ENCODE measurements at regions not wholly inside any gene's neighbourhood (a gene's known extent, or its start where the extent isn't known, plus 50 kb on each side); places are given as distances from the start of the nearest gene placed in this dataset.

- H3K27ac ChIP-seq: no peak overlapping the region
- no peak for DNase-seq (ENCODE audit: low read depth, low spot score)
These were observed 94.5 kb upstream of the SPATA31D4 start for GRCh38 chr9:81833563-81834345.

DNA sequence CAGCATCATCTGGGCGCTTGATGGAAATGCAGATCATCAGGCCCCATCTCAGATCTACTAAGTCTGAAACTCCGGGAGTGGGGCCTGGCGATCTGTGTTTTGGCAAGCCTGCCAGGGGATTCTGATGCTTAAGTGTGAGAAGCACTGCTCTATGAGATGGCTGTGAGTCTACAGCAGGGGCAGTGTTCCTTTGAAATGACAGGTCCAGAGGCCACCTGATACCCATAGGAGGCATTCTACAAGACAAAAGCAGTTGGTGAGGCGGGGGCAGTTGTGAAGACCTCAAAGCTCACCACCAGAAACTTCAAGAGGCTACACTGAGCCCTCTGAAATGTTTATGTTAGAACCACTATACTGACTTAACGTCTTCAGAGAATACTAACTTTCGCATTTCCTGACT is 86.9 kb upstream of the SPATA31D4 start:
- no peak overlapping the region for H3K27ac ChIP-seq
- DNase-seq (ENCODE audit: low read depth, low spot score): no peak

- no peak for DNase-seq (ENCODE audit: low read depth, low spot score)
- no peak overlapping the region for H3K27ac ChIP-seq
These were observed 84.1 kb upstream of the SPATA31D4 start for GRCh38 chr9:81844131-81844567.

DNA sequence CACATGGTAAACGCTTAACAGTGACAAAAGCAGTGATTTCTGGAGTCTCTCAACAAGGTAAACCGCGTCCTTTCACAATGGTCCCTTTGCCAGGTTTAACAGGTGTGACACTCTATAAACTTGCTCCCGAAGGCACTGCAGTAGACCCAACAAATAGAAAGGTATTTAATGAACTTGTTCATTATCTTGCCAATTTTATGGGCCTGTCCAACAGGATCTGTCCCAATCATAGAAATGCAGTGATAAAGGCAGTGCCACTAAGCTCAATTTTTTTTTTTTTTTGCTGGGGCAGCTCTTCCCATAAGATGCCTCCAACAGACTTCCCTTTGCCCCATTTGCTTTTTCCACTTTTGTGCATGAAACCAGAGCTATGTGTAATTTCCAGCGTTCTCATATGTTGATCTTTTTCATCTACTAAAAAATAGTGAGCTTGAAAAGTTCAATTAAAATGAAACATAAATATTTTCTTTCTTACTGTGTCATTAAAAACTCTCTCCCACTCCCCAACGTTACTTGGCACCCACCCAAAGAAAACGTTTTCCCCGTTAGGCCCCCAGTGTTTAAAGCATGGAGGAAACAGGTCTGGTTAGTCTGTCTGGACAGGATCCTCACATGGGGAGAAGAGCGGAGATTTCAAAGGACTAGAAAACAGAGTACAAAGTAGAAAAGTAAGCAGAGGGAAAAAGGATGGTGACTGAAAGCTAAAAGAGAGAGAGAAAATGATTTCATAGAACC is 80.9 kb upstream of the SPATA31D4 start:
- no peak overlapping the region for H3K27ac ChIP-seq

DNA sequence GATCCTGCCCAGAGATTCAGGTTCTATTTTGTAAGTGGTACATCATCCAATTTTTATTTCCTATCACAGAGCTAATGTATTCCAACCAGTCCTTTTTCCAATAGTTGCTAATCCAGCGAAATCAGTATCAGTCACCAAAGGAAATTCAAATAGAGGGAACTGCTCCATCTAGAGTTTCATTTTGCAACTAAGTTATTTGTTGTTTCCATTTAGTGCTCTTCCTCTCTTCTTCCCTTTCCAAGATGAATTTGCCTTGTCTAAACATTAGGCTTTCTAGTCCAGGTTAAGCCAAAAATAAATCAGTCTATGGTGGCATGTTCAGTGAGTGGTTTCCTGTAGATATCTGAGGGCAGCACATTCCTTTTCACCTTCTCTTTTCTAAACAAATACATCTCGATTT is 79.8 kb upstream of the SPATA31D4 start:
- H3K27ac ChIP-seq: no peak overlapping the region
- no peak for DNase-seq (ENCODE audit: low read depth, low spot score)

More for the DNA sequence above, 80.9 kb upstream of the SPATA31D4 start:
- DNase-seq (ENCODE audit: low read depth, low spot score): no peak

DNA sequence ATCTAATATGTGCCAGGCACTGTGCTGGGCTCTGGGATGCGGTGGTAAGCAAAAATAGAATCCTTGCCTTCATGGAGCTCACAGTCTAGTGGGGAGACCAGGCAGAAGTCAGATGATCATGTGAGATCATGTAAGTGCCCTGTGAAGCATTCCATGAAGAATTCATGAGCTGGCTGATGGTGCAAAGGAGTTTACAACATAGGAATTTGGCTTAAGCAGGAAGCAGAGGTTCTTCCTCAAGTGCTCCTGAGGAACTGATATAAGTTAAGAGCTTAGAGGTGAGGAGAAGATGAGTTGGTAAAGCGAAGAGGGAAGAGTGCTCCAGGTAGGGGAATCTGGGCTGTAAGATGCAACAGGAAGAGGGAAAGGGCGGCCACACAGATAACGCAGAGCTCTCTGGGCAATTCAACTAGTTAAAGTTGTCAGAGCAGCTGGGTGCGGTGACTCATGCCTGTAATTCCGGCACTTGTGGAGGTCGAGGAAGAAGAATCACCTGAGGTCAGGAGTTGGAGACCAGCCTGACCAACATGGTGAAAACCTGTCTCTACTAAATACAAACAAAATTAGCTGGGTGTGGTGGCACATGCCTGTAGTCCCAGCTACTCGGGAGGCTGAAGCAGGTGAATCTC is 78.5 kb upstream of the SPATA31D4 start:
- H3K27ac ChIP-seq: no peak overlapping the region
- DNase-seq (ENCODE audit: low read depth, low spot score): no peak

GRCh38 chr9:81850724-81851123 is 77.5 kb upstream of the SPATA31D4 start:
- DNase-seq (ENCODE audit: low read depth, low spot score): no peak
- no peak overlapping the region for H3K27ac ChIP-seq

- DNase-seq (ENCODE audit: low read depth, low spot score): no peak
- no peak overlapping the region for H3K27ac ChIP-seq
These were observed 76.9 kb upstream of the SPATA31D4 start for GRCh38 chr9:81851340-81851739.

GRCh38 chr9:81852820-81853219 is 75.4 kb upstream of the SPATA31D4 start:
- no peak for DNase-seq (ENCODE audit: low read depth, low spot score)
- no peak overlapping the region for H3K27ac ChIP-seq

GRCh38 chr9:81855538-81855937 is 72.7 kb upstream of the SPATA31D4 start:
- H3K27ac ChIP-seq: no peak overlapping the region
- DNase-seq (ENCODE audit: low read depth, low spot score): no peak

DNA sequence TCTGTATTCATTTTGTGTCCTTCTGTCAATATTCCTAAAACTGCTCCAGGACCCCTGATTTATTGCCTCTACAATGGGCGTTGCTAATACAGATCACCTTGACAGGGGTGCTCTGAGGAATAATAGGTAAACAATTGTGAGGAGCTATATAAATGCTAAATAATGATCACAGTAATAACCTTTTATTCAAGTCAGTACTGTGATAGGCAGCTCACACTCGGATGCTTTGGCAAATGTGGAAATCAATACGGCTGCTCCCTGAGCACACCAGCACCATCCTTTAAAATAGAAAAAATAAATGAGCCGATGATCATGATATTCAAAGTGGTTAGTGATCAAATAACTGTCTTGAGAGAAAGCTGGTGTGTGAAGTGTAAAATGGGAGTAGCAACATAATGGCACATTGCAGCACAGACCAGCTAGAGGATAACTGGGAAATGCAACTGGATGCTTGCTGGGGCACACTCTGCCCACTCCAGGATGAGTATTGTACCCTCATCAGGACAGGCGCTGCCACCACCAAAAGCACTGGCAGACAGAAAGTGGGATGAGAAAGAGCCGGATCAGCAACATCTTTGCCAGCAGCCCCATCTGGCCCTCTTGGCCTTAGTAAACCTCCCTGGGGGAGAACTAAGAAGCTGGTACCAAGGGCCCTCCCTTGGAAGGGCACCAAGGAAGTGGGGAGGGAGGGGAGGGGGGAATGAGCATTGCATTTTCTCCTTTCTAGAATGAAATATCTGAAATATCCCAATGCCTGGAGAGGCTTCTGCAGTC is 69.4 kb upstream of the SPATA31D4 start:
- H3K27ac ChIP-seq: no peak overlapping the region
- no peak for DNase-seq (ENCODE audit: low read depth, low spot score)

DNA sequence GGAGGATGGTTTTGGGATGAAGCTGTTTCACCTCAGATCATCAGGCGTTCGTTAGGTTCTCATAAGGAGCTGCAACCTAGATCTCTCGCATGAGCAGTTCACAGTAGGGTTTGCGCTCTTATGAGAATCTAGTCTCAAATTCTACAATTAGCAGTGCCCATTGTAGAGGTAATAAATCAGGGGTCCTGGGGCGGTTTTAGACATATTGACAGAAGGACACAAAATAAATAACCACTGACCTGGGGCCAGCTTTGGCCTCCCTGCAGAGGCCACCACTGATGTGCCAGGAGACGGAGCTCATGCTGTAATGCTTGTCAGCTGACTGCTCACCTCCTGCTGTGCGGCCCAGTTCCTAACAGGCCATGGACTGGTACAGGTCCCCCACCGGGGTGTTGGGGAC is 67.6 kb upstream of the SPATA31D4 start:
- no peak overlapping the region for H3K27ac ChIP-seq
- no peak for DNase-seq (ENCODE audit: low read depth, low spot score)

GRCh38 chr9:81861644-81862043 is 66.6 kb upstream of the SPATA31D4 start:
- H3K27ac ChIP-seq: peak overlapping the region; percentile 42
- peak; percentile 65 for DNase-seq (ENCODE audit: low read depth, low spot score)

DNA sequence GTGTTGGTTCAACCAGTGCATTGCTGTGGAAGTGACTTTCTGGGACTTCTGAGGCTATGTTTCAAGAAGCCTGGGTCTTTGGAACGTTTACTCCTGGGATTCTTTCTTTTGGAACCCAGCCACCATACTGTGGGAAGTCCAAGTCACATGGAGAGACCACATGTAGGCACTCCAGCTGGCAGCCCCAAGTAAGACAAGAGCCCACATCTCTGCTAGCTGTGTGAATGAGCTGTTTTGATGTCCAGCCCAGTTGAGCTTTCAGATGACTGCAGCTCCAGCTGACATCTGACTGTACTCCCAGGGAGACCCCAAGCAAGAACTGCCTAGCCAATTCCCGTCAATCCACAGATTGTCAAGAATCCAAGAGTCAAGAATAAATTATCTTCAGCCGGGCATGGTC is 60.1 kb upstream of the SPATA31D4 start:
- DNase-seq (ENCODE audit: low read depth, low spot score): no peak
- no peak overlapping the region for H3K27ac ChIP-seq

GRCh38 chr9:81871695-81872094 is 56.5 kb upstream of the SPATA31D4 start:
- H3K27ac ChIP-seq: no peak overlapping the region
- DNase-seq (ENCODE audit: low read depth, low spot score): no peak

GRCh38 chr9:81874250-81874649 is 54.0 kb upstream of the SPATA31D4 start:
- H3K27ac ChIP-seq: no peak overlapping the region
- DNase-seq (ENCODE audit: low read depth, low spot score): no peak

DNA sequence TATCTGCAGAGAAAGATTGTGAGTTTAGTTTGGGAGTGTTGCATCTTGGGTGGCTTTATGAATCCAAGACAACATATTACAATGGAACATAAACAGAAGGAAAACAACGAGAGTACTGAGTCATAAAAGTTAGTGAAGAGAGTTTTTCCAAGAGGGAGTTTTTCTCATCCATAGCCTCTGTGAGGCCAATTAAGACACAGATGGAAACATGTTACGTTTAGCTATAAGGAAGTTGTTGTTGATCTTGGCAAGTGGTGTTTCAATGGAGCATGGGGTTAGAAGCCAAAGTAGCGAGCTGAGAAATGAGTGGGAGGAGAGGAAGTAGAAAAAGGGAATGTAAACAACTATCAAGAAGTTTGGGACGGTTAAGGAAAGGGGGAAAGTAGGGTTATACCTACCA is 53.3 kb upstream of the SPATA31D4 start:
- H3K27ac ChIP-seq: no peak overlapping the region
- DNase-seq (ENCODE audit: low read depth, low spot score): peak; percentile 67

DNA sequence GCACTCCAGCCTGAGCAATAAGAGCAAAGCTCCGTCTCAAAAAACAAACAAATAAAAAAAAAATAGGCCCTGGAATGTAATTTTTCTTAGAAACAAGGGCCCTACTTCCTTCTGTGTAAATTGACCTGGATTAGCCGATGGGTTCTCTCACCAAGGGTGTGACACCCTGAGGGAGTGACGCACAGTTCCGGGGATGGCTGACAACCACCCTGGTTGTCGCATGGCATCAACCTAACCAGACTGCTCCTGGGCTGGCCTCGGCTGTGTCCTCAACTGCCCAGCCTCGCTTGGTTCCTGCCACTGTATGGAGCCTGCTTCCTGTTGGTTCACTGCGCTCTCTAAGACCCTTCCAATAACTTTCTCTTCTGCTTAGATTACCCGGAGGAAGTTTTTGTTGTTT is 51.2 kb upstream of the SPATA31D4 start:
- DNase-seq (ENCODE audit: low read depth, low spot score): no peak
- no peak overlapping the region for H3K27ac ChIP-seq

Measured in epithelial cell of prostate (primary cell).